ENCODE measurements at regions not wholly inside any gene's neighbourhood (a gene's known extent, or its start where the extent isn't known, plus 50 kb on each side); places are given as distances from the start of the nearest gene placed in this dataset.

GRCh38 chr10:11682851-11683250 is 59.3 kb upstream of the ECHDC3 start:
- WGBS (ENCODE audit: insufficient coverage) = 27% methylated on average over 7 of the region's 14 CpGs

GRCh38 chr10:11682267-11682683 is 59.9 kb upstream of the ECHDC3 start:
- Histone ChIP-seq H3K36me3 (ENCODE audit: control insufficient read depth, insufficient read depth, low read length) (no peaks in the 10 kb centered on the region), H3K4me3 (ENCODE audit: low read depth, low read length) (no peak overlapping the region), H3K4me1 (ENCODE audit: control insufficient read depth, insufficient read depth, low read length) (peaks cover 25% of the 10 kb centered on the region), H3K9me3 (ENCODE audit: control insufficient read depth, insufficient read depth, low read length) (no peaks in the 10 kb centered on the region), H3K27me3 (ENCODE audit: control insufficient read depth, insufficient read depth, low read length) (no peaks in the 10 kb centered on the region), H3K27ac (ENCODE audit: low read depth, low read length) (no peak overlapping the region)
- DNase-seq (ENCODE audit: low read depth in 4 of 6, low spot score in 6 of 6) = no peak
- WGBS (ENCODE audit: insufficient coverage) = 92% methylated on average over 2 of the region's 6 CpGs

More at GRCh38 chr10:11682851-11683250, 59.3 kb upstream of the ECHDC3 start:
- Histone ChIP-seq H3K36me3 (ENCODE audit: control insufficient read depth, insufficient read depth, low read length) (no peaks in the 10 kb centered on the region), H3K27me3 (ENCODE audit: control insufficient read depth, insufficient read depth, low read length) (no peaks in the 10 kb centered on the region), H3K4me1 (ENCODE audit: control insufficient read depth, insufficient read depth, low read length) (peaks cover 25% of the 10 kb centered on the region), H3K27ac (ENCODE audit: low read depth, low read length) (no peak overlapping the region), H3K9me3 (ENCODE audit: control insufficient read depth, insufficient read depth, low read length) (no peaks in the 10 kb centered on the region), H3K4me3 (ENCODE audit: low read depth, low read length) (no peak overlapping the region)
- DNase-seq (ENCODE audit: low read depth in 4 of 6, low spot score in 6 of 6) = peak in 2 of 6 donors; percentile 43 to 52

GRCh38 chr10:11680496-11680895 is 61.7 kb upstream of the ECHDC3 start:
- DNase-seq (ENCODE audit: low read depth in 4 of 6, low spot score in 6 of 6) = no peak
- 92% methylated on average over 3 of the region's 6 CpGs for WGBS (ENCODE audit: insufficient coverage)
- Histone ChIP-seq H3K27ac (ENCODE audit: low read depth, low read length) (no peak overlapping the region), H3K36me3 (ENCODE audit: control insufficient read depth, insufficient read depth, low read length) (no peaks in the 10 kb centered on the region), H3K4me1 (ENCODE audit: control insufficient read depth, insufficient read depth, low read length) (peaks cover 25% of the 10 kb centered on the region), H3K27me3 (ENCODE audit: control insufficient read depth, insufficient read depth, low read length) (no peaks in the 10 kb centered on the region), H3K9me3 (ENCODE audit: control insufficient read depth, insufficient read depth, low read length) (no peaks in the 10 kb centered on the region), H3K4me3 (ENCODE audit: low read depth, low read length) (no peak overlapping the region)

- WGBS (ENCODE audit: insufficient coverage) = 43% methylated on average over 1 of the region's 3 CpGs
- H3K27ac ChIP-seq (ENCODE audit: low read depth, low read length) = no peak overlapping the region
- H3K27me3 ChIP-seq (ENCODE audit: control insufficient read depth, insufficient read depth, low read length) = no peaks in the 10 kb centered on the region
- peaks cover 22% of the 10 kb centered on the region for H3K4me1 ChIP-seq (ENCODE audit: control insufficient read depth, insufficient read depth, low read length)
- no peaks in the 10 kb centered on the region for H3K36me3 ChIP-seq (ENCODE audit: control insufficient read depth, insufficient read depth, low read length)
- no peak overlapping the region for H3K4me3 ChIP-seq (ENCODE audit: low read depth, low read length)
- no peak for DNase-seq (ENCODE audit: low read depth in 4 of 6, low spot score in 6 of 6)
- no peaks in the 10 kb centered on the region for H3K9me3 ChIP-seq (ENCODE audit: control insufficient read depth, insufficient read depth, low read length)
These were observed 62.2 kb upstream of the ECHDC3 start for GRCh38 chr10:11679946-11680345.

- peaks cover 15% of the 10 kb centered on the region for H3K4me1 ChIP-seq (ENCODE audit: control insufficient read depth, insufficient read depth, low read length)
- H3K4me3 ChIP-seq (ENCODE audit: low read depth, low read length) = no peak overlapping the region
- DNase-seq (ENCODE audit: low read depth in 4 of 6, low spot score in 6 of 6) = peak in 1 of 6 donors; percentile 77
- H3K27me3 ChIP-seq (ENCODE audit: control insufficient read depth, insufficient read depth, low read length) = no peaks in the 10 kb centered on the region
- no peaks in the 10 kb centered on the region for H3K36me3 ChIP-seq (ENCODE audit: control insufficient read depth, insufficient read depth, low read length)
- no peak overlapping the region for H3K27ac ChIP-seq (ENCODE audit: low read depth, low read length)
- no peaks in the 10 kb centered on the region for H3K9me3 ChIP-seq (ENCODE audit: control insufficient read depth, insufficient read depth, low read length)
- no CpG with 5 or more reads among the region's 17 CpGs for WGBS (ENCODE audit: insufficient coverage)
These were observed 63.9 kb upstream of the ECHDC3 start for GRCh38 chr10:11678074-11678793.

- Histone ChIP-seq H3K27me3 (ENCODE audit: control insufficient read depth, insufficient read depth, low read length) (no peaks in the 10 kb centered on the region), H3K36me3 (ENCODE audit: control insufficient read depth, insufficient read depth, low read length) (no peaks in the 10 kb centered on the region), H3K9me3 (ENCODE audit: control insufficient read depth, insufficient read depth, low read length) (no peaks in the 10 kb centered on the region), H3K27ac (ENCODE audit: low read depth, low read length) (no peak overlapping the region), H3K4me3 (ENCODE audit: low read depth, low read length) (no peak overlapping the region), H3K4me1 (ENCODE audit: control insufficient read depth, insufficient read depth, low read length) (peaks cover 16% of the 10 kb centered on the region)
- no peak for DNase-seq (ENCODE audit: low read depth in 4 of 6, low spot score in 6 of 6)
- WGBS (ENCODE audit: insufficient coverage) = over 99% methylated on average over 10 of the region's 12 CpGs
These were observed 64.7 kb upstream of the ECHDC3 start for GRCh38 chr10:11677480-11677879.

- Histone ChIP-seq H3K27me3 (ENCODE audit: control insufficient read depth, insufficient read depth, low read length) (no peaks in the 10 kb centered on the region), H3K4me3 (ENCODE audit: low read depth, low read length) (no peak overlapping the region), H3K4me1 (ENCODE audit: control insufficient read depth, insufficient read depth, low read length) (peaks cover 11% of the 10 kb centered on the region), H3K9me3 (ENCODE audit: control insufficient read depth, insufficient read depth, low read length) (no peaks in the 10 kb centered on the region), H3K27ac (ENCODE audit: low read depth, low read length) (no peak overlapping the region), H3K36me3 (ENCODE audit: control insufficient read depth, insufficient read depth, low read length) (no peaks in the 10 kb centered on the region)
- peak in 2 of 6 donors; percentile 37 to 58 for DNase-seq (ENCODE audit: low read depth in 4 of 6, low spot score in 6 of 6)
- 53% methylated on average over 3 of the region's 12 CpGs for WGBS (ENCODE audit: insufficient coverage)
These were observed 62.2 kb upstream of the USP6NL start for GRCh38 chr10:11673346-11674280.

GRCh38 chr10:11672836-11673235 is 61.4 kb upstream of the USP6NL start:
- H3K27me3 ChIP-seq (ENCODE audit: control insufficient read depth, insufficient read depth, low read length) = no peaks in the 10 kb centered on the region
- no peaks in the 10 kb centered on the region for H3K36me3 ChIP-seq (ENCODE audit: control insufficient read depth, insufficient read depth, low read length)
- no peak overlapping the region for H3K27ac ChIP-seq (ENCODE audit: low read depth, low read length)
- 100% methylated on average over 6 of the region's 9 CpGs for WGBS (ENCODE audit: insufficient coverage)
- H3K4me1 ChIP-seq (ENCODE audit: control insufficient read depth, insufficient read depth, low read length) = peaks cover 11% of the 10 kb centered on the region
- no peak overlapping the region for H3K4me3 ChIP-seq (ENCODE audit: low read depth, low read length)
- no peaks in the 10 kb centered on the region for H3K9me3 ChIP-seq (ENCODE audit: control insufficient read depth, insufficient read depth, low read length)
- no peak for DNase-seq (ENCODE audit: low read depth in 4 of 6, low spot score in 6 of 6)

- Histone ChIP-seq H3K4me1 (ENCODE audit: control insufficient read depth, insufficient read depth, low read length) (peaks cover 11% of the 10 kb centered on the region), H3K36me3 (ENCODE audit: control insufficient read depth, insufficient read depth, low read length) (no peaks in the 10 kb centered on the region), H3K9me3 (ENCODE audit: control insufficient read depth, insufficient read depth, low read length) (no peaks in the 10 kb centered on the region), H3K4me3 (ENCODE audit: low read depth, low read length) (no peak overlapping the region), H3K27me3 (ENCODE audit: control insufficient read depth, insufficient read depth, low read length) (no peaks in the 10 kb centered on the region), H3K27ac (ENCODE audit: low read depth, low read length) (no peak overlapping the region)
- no peak for DNase-seq (ENCODE audit: low read depth in 4 of 6, low spot score in 6 of 6)
- WGBS (ENCODE audit: insufficient coverage) = 46% methylated on average over 10 of the region's 10 CpGs
These were observed 58.9 kb upstream of the USP6NL start for GRCh38 chr10:11670381-11670780.

Data from spinal cord (tissue), 9 donors.